ENCODE measurements at regions not wholly inside any gene's neighbourhood (a gene's known extent, or its start where the extent isn't known, plus 50 kb on each side); places are given as distances from the start of the nearest gene placed in this dataset.

- H3K79me2 ChIP-seq (ENCODE audit: low read length), result no peaks in the 10 kb centered on the region
- H3K27me3 ChIP-seq (replicated peaks; ENCODE audit: insufficient read depth, low read length), result no peaks in the 10 kb centered on the region
- H4K20me1 ChIP-seq (ENCODE audit: insufficient read depth, low read length), result no peaks in the 10 kb centered on the region
- H3K4me2 ChIP-seq (ENCODE audit: low read depth, low read length), result no peak overlapping the region
- H3K9me2 ChIP-seq (replicated peaks; ENCODE audit: insufficient read depth, low read length), result no peaks in the 10 kb centered on the region
- H3K4me1 ChIP-seq (ENCODE audit: low read length), result peaks cover 11% of the 10 kb centered on the region; the same call in 1 of the 2 replicates
- H3K27ac ChIP-seq (ENCODE audit: low read length), result no peak overlapping the region
- H3F3A ChIP-seq (ENCODE audit: insufficient read depth, low read length), result no peaks in the 10 kb centered on the region
- no peak overlapping the region for H3K4me3 ChIP-seq (ENCODE audit: low read length)
- H3K9ac ChIP-seq (ENCODE audit: low read length), result no peak overlapping the region
- no peaks in the 10 kb centered on the region for H3K36me3 ChIP-seq (replicated peaks; ENCODE audit: insufficient read depth, low read length)
- H3K9me3 ChIP-seq (replicated peaks; ENCODE audit: insufficient read depth, low read length), result no peaks in the 10 kb centered on the region
- no peak for DNase-seq
- H2AFZ ChIP-seq (ENCODE audit: low read length), result no peak overlapping the region
- no peak for TF ChIP-seq CTCF (IDR thresholded peaks at IDR 0.05; ENCODE audit: low read length)
- TF ChIP-seq EZH2 (optimal IDR thresholded peaks at IDR 0.05; ENCODE audit: low read depth, low read length), result no peak
- TF ChIP-seq EZH2phosphoT487 (IDR thresholded peaks at IDR 0.05; ENCODE audit: low read length), result no peak
Observed at GRCh38 chr4:126899331-126899801, 733.4 kb upstream of the INTU start.

- DNase-seq, result no peak
- no peaks in the 10 kb centered on the region for H3K79me2 ChIP-seq (ENCODE audit: low read length)
- H3K27ac ChIP-seq (ENCODE audit: low read length), result no peak overlapping the region
- H3K27me3 ChIP-seq (replicated peaks; ENCODE audit: insufficient read depth, low read length), result no peaks in the 10 kb centered on the region
- no peak overlapping the region for H2AFZ ChIP-seq (ENCODE audit: low read length)
- no peaks in the 10 kb centered on the region for H4K20me1 ChIP-seq (ENCODE audit: insufficient read depth, low read length)
- H3K4me2 ChIP-seq (ENCODE audit: low read depth, low read length), result no peak overlapping the region
- no peaks in the 10 kb centered on the region for H3K4me1 ChIP-seq (ENCODE audit: low read length)
- no peak overlapping the region for H3K4me3 ChIP-seq (ENCODE audit: low read length)
- no peaks in the 10 kb centered on the region for H3F3A ChIP-seq (ENCODE audit: insufficient read depth, low read length)
- no peaks in the 10 kb centered on the region for H3K36me3 ChIP-seq (replicated peaks; ENCODE audit: insufficient read depth, low read length)
- H3K9me3 ChIP-seq (replicated peaks; ENCODE audit: insufficient read depth, low read length), result no peaks in the 10 kb centered on the region
- TF ChIP-seq EZH2 (optimal IDR thresholded peaks at IDR 0.05; ENCODE audit: low read depth, low read length) (no peak), EZH2phosphoT487 (IDR thresholded peaks at IDR 0.05; ENCODE audit: low read length) (no peak), CTCF (IDR thresholded peaks at IDR 0.05; ENCODE audit: low read length) (no peak)
- no peak overlapping the region for H3K9ac ChIP-seq (ENCODE audit: low read length)
- H3K9me2 ChIP-seq (replicated peaks; ENCODE audit: insufficient read depth, low read length), result no peaks in the 10 kb centered on the region
Observed at GRCh38 chr4:126906466-126906865, 726.3 kb upstream of the INTU start.

GRCh38 chr4:126907389-126907788, 725.4 kb upstream of the INTU start:
- H3K4me2 ChIP-seq (ENCODE audit: low read depth, low read length), result no peak overlapping the region
- H3K36me3 ChIP-seq (replicated peaks; ENCODE audit: insufficient read depth, low read length), result no peaks in the 10 kb centered on the region
- H3K27me3 ChIP-seq (replicated peaks; ENCODE audit: insufficient read depth, low read length), result no peaks in the 10 kb centered on the region
- H3K9me3 ChIP-seq (replicated peaks; ENCODE audit: insufficient read depth, low read length), result no peaks in the 10 kb centered on the region
- H3K79me2 ChIP-seq (ENCODE audit: low read length), result no peaks in the 10 kb centered on the region
- no peaks in the 10 kb centered on the region for H4K20me1 ChIP-seq (ENCODE audit: insufficient read depth, low read length)
- H3F3A ChIP-seq (ENCODE audit: insufficient read depth, low read length), result no peaks in the 10 kb centered on the region
- no peaks in the 10 kb centered on the region for H3K4me1 ChIP-seq (ENCODE audit: low read length)
- no peaks in the 10 kb centered on the region for H3K9me2 ChIP-seq (replicated peaks; ENCODE audit: insufficient read depth, low read length)
- DNase-seq, result no peak
- H3K9ac ChIP-seq (ENCODE audit: low read length), result no peak overlapping the region
- H3K27ac ChIP-seq (ENCODE audit: low read length), result no peak overlapping the region
- no peak overlapping the region for H2AFZ ChIP-seq (ENCODE audit: low read length)
- TF ChIP-seq CTCF (IDR thresholded peaks at IDR 0.05; ENCODE audit: low read length) (no peak), EZH2 (optimal IDR thresholded peaks at IDR 0.05; ENCODE audit: low read depth, low read length) (no peak), EZH2phosphoT487 (IDR thresholded peaks at IDR 0.05; ENCODE audit: low read length) (no peak)
- H3K4me3 ChIP-seq (ENCODE audit: low read length), result no peak overlapping the region
